ENCODE measurements at regions not wholly inside any gene's neighbourhood (a gene's known extent, or its start where the extent isn't known, plus 50 kb on each side); places are given as distances from the start of the nearest gene placed in this dataset.

GRCh38 chr2:126793885-126794613, 104.6 kb upstream of the TEX51 start:
- TF ChIP-seq MAX (IDR thresholded peaks at IDR 0.05) (no peak), EGR1 (IDR thresholded peaks at IDR 0.05) (no peak), TAF1 (IDR thresholded peaks at IDR 0.05; ENCODE audit: low read depth) (no peak), TEAD4 (IDR thresholded peaks at IDR 0.05) (no peak), CREB1 (IDR thresholded peaks at IDR 0.05; ENCODE audit: low read depth) (no peak), RAD21 (IDR thresholded peaks at IDR 0.05; ENCODE audit: low read depth) (no peak), YY1 (IDR thresholded peaks at IDR 0.05; ENCODE audit: low read depth) (no peak), ZBTB7A (IDR thresholded peaks at IDR 0.05; ENCODE audit: low read depth) (no peak), CEBPB (IDR thresholded peaks at IDR 0.05) (no peak), FOXM1 (IDR thresholded peaks at IDR 0.05; ENCODE audit: borderline replicate concordance, low read depth) (no peak), NFIC (IDR thresholded peaks at IDR 0.05) (no peak), EP300 (IDR thresholded peaks at IDR 0.05; ENCODE audit: borderline replicate concordance) (no peak)
- TF ChIP-seq, protein P1, sequence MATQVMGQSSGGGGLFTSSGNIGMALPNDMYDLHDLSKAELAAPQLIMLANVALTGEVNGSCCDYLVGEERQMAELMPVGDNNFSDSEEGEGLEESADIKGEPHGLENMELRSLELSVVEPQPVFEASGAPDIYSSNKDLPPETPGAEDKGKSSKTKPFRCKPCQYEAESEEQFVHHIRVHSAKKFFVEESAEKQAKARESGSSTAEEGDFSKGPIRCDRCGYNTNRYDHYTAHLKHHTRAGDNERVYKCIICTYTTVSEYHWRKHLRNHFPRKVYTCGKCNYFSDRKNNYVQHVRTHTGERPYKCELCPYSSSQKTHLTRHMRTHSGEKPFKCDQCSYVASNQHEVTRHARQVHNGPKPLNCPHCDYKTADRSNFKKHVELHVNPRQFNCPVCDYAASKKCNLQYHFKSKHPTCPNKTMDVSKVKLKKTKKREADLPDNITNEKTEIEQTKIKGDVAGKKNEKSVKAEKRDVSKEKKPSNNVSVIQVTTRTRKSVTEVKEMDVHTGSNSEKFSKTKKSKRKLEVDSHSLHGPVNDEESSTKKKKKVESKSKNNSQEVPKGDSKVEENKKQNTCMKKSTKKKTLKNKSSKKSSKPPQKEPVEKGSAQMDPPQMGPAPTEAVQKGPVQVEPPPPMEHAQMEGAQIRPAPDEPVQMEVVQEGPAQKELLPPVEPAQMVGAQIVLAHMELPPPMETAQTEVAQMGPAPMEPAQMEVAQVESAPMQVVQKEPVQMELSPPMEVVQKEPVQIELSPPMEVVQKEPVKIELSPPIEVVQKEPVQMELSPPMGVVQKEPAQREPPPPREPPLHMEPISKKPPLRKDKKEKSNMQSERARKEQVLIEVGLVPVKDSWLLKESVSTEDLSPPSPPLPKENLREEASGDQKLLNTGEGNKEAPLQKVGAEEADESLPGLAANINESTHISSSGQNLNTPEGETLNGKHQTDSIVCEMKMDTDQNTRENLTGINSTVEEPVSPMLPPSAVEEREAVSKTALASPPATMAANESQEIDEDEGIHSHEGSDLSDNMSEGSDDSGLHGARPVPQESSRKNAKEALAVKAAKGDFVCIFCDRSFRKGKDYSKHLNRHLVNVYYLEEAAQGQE (IDR thresholded peaks at IDR 0.05; ENCODE audit: low read depth) = no peak

Data from Ishikawa (cell line).